Common myeloid progenitor, CD34-positive (primary cell): ENCODE measurements at regions not wholly inside any gene's neighbourhood (a gene's known extent, or its start where the extent isn't known, plus 50 kb on each side); places are given as distances from the start of the nearest gene placed in this dataset.

Source experiments
- CTCF ChIA-PET: fragments of 350-600 bp; sonication (Branson Sonifier 250); formaldehyde crosslinking; loops from one replicate; lab custom pipeline; 2021; ENCODE audit warnings: antibody characterized with exemption; lab: Charles Lee
- POLR2A ChIA-PET: fragments of 350-600 bp; sonication (Branson Sonifier 250); formaldehyde crosslinking; loops from one replicate; lab custom pipeline; 2021; ENCODE audit warnings: antibody characterized with exemption; lab: Charles Lee
- DNase-seq, 3 donors: peaks; one replicate each; pipeline versions ENCODE4 v3.0.0 to v3.0.0-alpha.2; 2013
- H3K27ac ChIP-seq, 2 experiments: 1 replicate in 1 of 2; 2 replicates in 1 of 2; pipeline ENCODE4 v1.7.0; 2013; ENCODE audit warnings: inconsistent platforms in 2 of 2, low read length in 2 of 2, mild to moderate bottlenecking in 2 of 2, low read depth in 1 of 2, moderate library complexity in 1 of 2; ENCODE audit not compliant: severe bottlenecking in 2 of 2, insufficient read depth in 1 of 2, poor library complexity in 1 of 2
- H3K27me3 ChIP-seq, 5 experiments: replicated peaks in 2 of 5; 1 replicate in 3 of 5; 2 replicates in 2 of 5; pipeline versions ENCODE4 v1.6.1 to v1.7.0; 2013; ENCODE audit warnings: low read length in 4 of 5, mild to moderate bottlenecking in 2 of 5, moderate library complexity in 2 of 5, inconsistent platforms in 1 of 5; ENCODE audit not compliant: insufficient read depth in 5 of 5, control insufficient read depth in 4 of 5
- H3K36me3 ChIP-seq, 4 experiments: 1 replicate in 2 of 4; 2 replicates in 2 of 4; pipeline versions ENCODE4 v1.6.1 to v1.7.0; 2013; ENCODE audit warnings: low read length in 3 of 4, control low read depth in 1 of 4, mild to moderate bottlenecking in 1 of 4; ENCODE audit not compliant: control insufficient read depth in 4 of 4, insufficient read depth in 4 of 4
- H3K4me1 ChIP-seq, 4 experiments: 1 replicate in 3 of 4; 2 replicates in 1 of 4; pipeline versions ENCODE4 v1.6.1 to v1.7.1; 2013; ENCODE audit warnings: low read length in 3 of 4, mild to moderate bottlenecking in 3 of 4, control low read depth in 1 of 4, inconsistent platforms in 1 of 4, moderate library complexity in 1 of 4; ENCODE audit not compliant: control insufficient read depth in 4 of 4, insufficient read depth in 4 of 4; ENCODE audit errors: control extremely low read depth in 1 of 4
- H3K4me3 ChIP-seq, 7 experiments: 1 replicate in 4 of 7; 2 replicates in 3 of 7; pipeline versions ENCODE4 v1.5.1 to v1.7.0; 2013; ENCODE audit warnings: mild to moderate bottlenecking in 7 of 7, low read length in 6 of 7, moderate library complexity in 6 of 7, inconsistent platforms in 2 of 7, low read depth in 2 of 7, control low read depth in 1 of 7; ENCODE audit not compliant: insufficient read depth in 4 of 7, control insufficient read depth in 1 of 7; ENCODE audit errors: extremely low read depth in 1 of 7
- H3K9me3 ChIP-seq, 5 experiments: 1 replicate in 4 of 5; 2 replicates in 1 of 5; pipeline versions ENCODE4 v1.6.1 to v1.7.1; 2013; ENCODE audit warnings: low read length in 4 of 5, mild to moderate bottlenecking in 2 of 5, inconsistent platforms in 1 of 5, low read depth in 1 of 5, moderate library complexity in 1 of 5; ENCODE audit not compliant: control insufficient read depth in 4 of 5, insufficient read depth in 2 of 5; ENCODE audit errors: control extremely low read depth in 1 of 5
- WGBS: methylation state at CpG from one replicate; pipeline ENCODE4 v1.1.5; 2013; ENCODE audit not compliant: insufficient coverage; 5-methylcytosine and 5-hydroxymethylcytosine counted together

- POLR2A ChIA-PET: no interaction called here
- no CpG with 5 or more reads among the region's 2 CpGs for WGBS
- peaks cover 0 to 6% (median 0%) of the 10 kb centered on the region in 4 experiments for H3K4me1 ChIP-seq
- no peaks in the 10 kb centered on the region for H3K36me3 ChIP-seq
- no peaks in the 10 kb centered on the region for H3K27me3 ChIP-seq
- no peak overlapping the region for H3K27ac ChIP-seq
- DNase-seq: peak in 1 of 3 donors; percentile 4
- H3K4me3 ChIP-seq: no peak overlapping the region
- H3K9me3 ChIP-seq: no peaks in the 10 kb centered on the region
- CTCF ChIA-PET: no interaction called here
These were observed 351.5 kb upstream of the TPM1 start for GRCh38 chr15:62691008-62691407.

- POLR2A ChIA-PET: no interaction called here
- Histone ChIP-seq H3K4me3 (no peak overlapping the region), H3K4me1 (no peaks in the 10 kb centered on the region), H3K27ac (no peak overlapping the region), H3K9me3 (no peaks in the 10 kb centered on the region), H3K27me3 (no peaks in the 10 kb centered on the region), H3K36me3 (peaks cover 0 to 3% (median 0%) of the 10 kb centered on the region in 4 experiments)
- DNase-seq: no peak
- CTCF ChIA-PET: no interaction called here
- 98% methylated on average over 22 of the region's 23 CpGs for WGBS
These were observed 344.9 kb upstream of the TPM1 start for GRCh38 chr15:62697636-62698035.

DNA sequence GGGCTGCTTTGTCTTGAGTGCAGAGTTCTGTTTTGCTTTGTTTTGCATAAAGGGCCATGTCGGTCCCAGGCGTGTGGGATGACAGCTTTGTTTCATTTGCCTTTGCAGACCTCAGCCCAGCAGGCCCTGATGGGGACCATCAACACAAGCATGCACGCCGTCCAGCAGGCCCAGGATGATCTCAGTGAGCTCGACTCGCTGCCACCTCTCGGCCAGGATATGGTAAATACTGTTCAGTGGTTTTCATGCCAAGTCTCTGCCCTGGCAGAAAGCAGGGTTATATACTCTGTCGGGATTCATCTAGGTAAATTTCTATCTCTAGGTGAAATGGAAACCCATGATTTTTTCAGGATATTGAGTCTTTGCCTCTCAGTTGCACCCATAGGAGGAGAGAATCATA, 343.9 kb upstream of the TPM1 start:
- Histone ChIP-seq H3K36me3 (peaks cover 0 to 4% (median 0%) of the 10 kb centered on the region in 4 experiments), H3K27ac (no peak overlapping the region), H3K4me1 (no peaks in the 10 kb centered on the region), H3K4me3 (no peak overlapping the region), H3K27me3 (no peaks in the 10 kb centered on the region), H3K9me3 (no peaks in the 10 kb centered on the region)
- ChIA-PET CTCF (no interaction called here), POLR2A (no interaction called here)
- WGBS: 98% methylated on average over 8 of the region's 8 CpGs
- no peak for DNase-seq

- no peak overlapping the region for H3K4me3 ChIP-seq
- CTCF ChIA-PET: no interaction called here
- POLR2A ChIA-PET: no interaction called here
- DNase-seq: no peak
- no CpG with 5 or more reads among the region's 2 CpGs for WGBS
- peaks cover 0 to 4% (median under 1%) of the 10 kb centered on the region in 4 experiments for H3K36me3 ChIP-seq
- no peak overlapping the region for H3K27ac ChIP-seq
- H3K9me3 ChIP-seq: no peaks in the 10 kb centered on the region
- no peaks in the 10 kb centered on the region for H3K4me1 ChIP-seq
- no peaks in the 10 kb centered on the region for H3K27me3 ChIP-seq
These were observed 336.2 kb upstream of the TPM1 start for GRCh38 chr15:62706317-62706716.

GRCh38 chr15:62708470-62708869, 334.1 kb upstream of the TPM1 start:
- Histone ChIP-seq H3K4me3 (no peak overlapping the region), H3K9me3 (no peaks in the 10 kb centered on the region), H3K36me3 (peaks cover 0 to 3% (median under 1%) of the 10 kb centered on the region in 4 experiments), H3K27ac (no peak overlapping the region), H3K27me3 (no peaks in the 10 kb centered on the region), H3K4me1 (no peaks in the 10 kb centered on the region)
- DNase-seq: no peak
- CTCF ChIA-PET: no interaction called here
- WGBS: 98% methylated on average over 16 of the region's 16 CpGs
- POLR2A ChIA-PET: no interaction called here

DNA sequence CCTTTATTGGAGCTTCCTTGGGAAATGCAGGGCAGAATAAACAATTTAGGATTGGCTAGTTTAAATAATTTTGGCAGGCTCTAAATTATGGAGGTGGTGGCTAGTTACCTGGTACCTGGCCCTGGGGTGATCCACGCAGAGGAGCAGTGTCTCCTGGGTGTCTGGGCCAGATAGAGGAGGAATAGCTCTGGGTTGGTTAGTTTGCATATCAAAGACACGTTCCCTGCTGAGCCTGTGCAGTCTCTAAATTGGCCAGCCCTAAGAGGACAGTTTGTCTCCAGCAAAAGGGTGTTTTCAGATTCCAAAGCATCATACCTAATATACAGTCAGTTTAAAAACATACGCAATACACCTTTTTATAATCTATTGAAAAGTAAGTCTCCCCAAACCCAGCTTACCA, 333.3 kb upstream of the TPM1 start:
- DNase-seq: no peak
- ChIA-PET CTCF (interaction anchor here (0.6 kb wide), 1 partner anchor 12 kb away, joined by 3 read pairs; no protein-coding TSS in a partner anchor), POLR2A (no interaction called here)
- WGBS: 93% methylated on average over 3 of the region's 3 CpGs
- H3K27ac ChIP-seq: no peak overlapping the region
- H3K27me3 ChIP-seq: no peaks in the 10 kb centered on the region
- no peaks in the 10 kb centered on the region for H3K4me1 ChIP-seq
- H3K4me3 ChIP-seq: no peak overlapping the region
- H3K9me3 ChIP-seq: no peaks in the 10 kb centered on the region
- H3K36me3 ChIP-seq: peaks cover 0 to 3% (median under 1%) of the 10 kb centered on the region in 4 experiments

DNA sequence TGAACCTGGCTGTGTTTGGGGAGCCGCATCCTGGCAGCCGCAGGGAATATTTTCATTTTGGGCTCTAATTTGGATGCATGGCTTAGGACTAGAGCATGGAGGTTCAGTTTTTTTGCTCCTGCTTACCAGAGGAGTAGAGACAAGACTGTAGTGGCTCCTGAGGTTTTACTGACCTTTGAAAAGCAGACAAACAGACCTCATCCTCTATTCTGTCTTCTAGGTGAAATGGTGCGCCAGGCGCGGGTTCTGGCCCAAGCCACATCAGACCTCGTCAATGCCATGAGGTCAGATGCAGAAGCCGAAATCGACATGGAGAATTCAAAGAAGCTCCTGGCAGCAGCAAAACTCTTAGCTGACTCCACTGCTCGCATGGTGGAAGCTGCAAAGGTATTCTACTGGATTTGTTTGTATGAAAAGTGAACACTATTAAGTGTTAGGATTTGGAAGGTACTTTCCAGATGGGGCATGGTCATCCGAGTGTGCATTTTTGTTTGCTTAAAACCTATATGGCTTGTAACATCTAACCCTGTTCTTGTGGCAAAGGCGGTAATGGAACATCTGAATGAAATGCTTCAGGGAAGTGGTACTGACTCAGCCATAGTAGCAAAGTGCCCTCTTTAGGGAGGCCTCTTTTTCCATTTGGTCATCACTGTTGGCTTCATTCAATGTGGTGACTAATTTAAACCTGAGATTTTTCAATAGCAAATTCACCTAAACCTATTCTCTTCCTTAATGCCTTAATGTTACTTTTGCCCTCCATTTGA, 330.7 kb upstream of the TPM1 start:
- peaks cover 0 to 3% (median under 1%) of the 10 kb centered on the region in 4 experiments for H3K36me3 ChIP-seq
- no peak overlapping the region for H3K4me3 ChIP-seq
- CTCF ChIA-PET: no interaction called here
- no peaks in the 10 kb centered on the region for H3K9me3 ChIP-seq
- 96% methylated on average over 8 of the region's 11 CpGs for WGBS
- no peak for DNase-seq
- H3K4me1 ChIP-seq: no peaks in the 10 kb centered on the region
- H3K27me3 ChIP-seq: no peaks in the 10 kb centered on the region
- POLR2A ChIA-PET: no interaction called here
- no peak overlapping the region for H3K27ac ChIP-seq
